ENCODE measurements at regions not wholly inside any gene's neighbourhood (a gene's known extent, or its start where the extent isn't known, plus 50 kb on each side); places are given as distances from the start of the nearest gene placed in this dataset.

DNA sequence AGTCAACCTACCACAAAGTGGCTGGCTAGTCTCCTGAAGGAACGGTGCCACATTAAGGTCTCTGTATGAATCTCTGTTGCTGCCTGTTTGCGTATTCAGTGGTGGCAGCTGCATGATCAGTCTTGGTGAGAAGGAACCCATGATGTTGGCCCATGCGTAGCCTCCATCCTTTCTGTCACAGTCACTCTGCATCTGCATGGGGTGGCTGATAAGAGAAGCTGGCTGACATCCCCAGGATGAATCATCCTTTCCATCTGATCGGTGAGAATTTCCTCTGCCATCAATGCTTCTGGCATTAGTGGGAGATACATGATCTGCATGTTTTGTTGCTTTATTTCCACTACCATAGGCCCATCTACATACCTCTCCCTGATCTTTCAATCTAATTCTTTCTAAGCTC lies 199.0 kb upstream of the NECTIN1 start:
- TF ChIP-seq CTCF (IDR thresholded peaks at IDR 0.05): no peak
- no peak for TF ChIP-seq POLR2A (IDR thresholded peaks at IDR 0.05)
